HFFc6 (cell line): ENCODE measurements at regions not wholly inside any gene's neighbourhood (a gene's known extent, or its start where the extent isn't known, plus 50 kb on each side); places are given as distances from the start of the nearest gene placed in this dataset.

Experiments used
- DNase-seq: peaks from one replicate; pipeline ENCODE4 v3.0.0-alpha.2; 2018
- H3K27ac Mint-ChIP-seq: 2 replicates; pipeline ENCODE4 v1.8.0; 2020; ENCODE audit warnings: mild to moderate bottlenecking, mixed read lengths
- H3K27me3 Mint-ChIP-seq: 2 replicates; pipeline ENCODE4 v1.8.0; 2021; ENCODE audit warnings: mild to moderate bottlenecking, moderate library complexity, mixed read lengths; ENCODE audit not compliant: insufficient read depth
- H3K36me3 Mint-ChIP-seq: 2 replicates; pipeline ENCODE4 v1.8.0; 2021; ENCODE audit warnings: low read depth, mixed read lengths
- H3K4me1 Mint-ChIP-seq: 2 replicates; pipeline ENCODE4 v1.8.0; 2020; ENCODE audit warnings: low read depth, mixed read lengths
- H3K4me3 Mint-ChIP-seq: 2 replicates; pipeline ENCODE4 v1.8.0; 2020; ENCODE audit warnings: mild to moderate bottlenecking, moderate library complexity, mixed read lengths
- H3K9me3 Mint-ChIP-seq: 2 replicates; pipeline ENCODE4 v1.8.0; 2020; ENCODE audit warnings: mild to moderate bottlenecking, mixed read lengths
- CTCF ChIP-seq: fragments of 200-600 bp; sonication (generic); IDR thresholded peaks from 2 replicates; pipeline ENCODE4 v1.5.0; 2021; ENCODE audit warnings: antibody characterized with exemption, mild to moderate bottlenecking

GRCh38 chr21:35510957-35511695, 462.0 kb upstream of the RUNX1 start:
- TF ChIP-seq CTCF = no peak
- H3K4me3 Mint-ChIP-seq = peak overlapping the region; percentile 20

GRCh38 chr21:35510294-35510693, 461.2 kb upstream of the RUNX1 start:
- no peaks in the 10 kb centered on the region for H3K9me3 Mint-ChIP-seq
- H3K27me3 Mint-ChIP-seq = no peaks in the 10 kb centered on the region; the same call in 1 of the 2 replicates
- no peaks in the 10 kb centered on the region for H3K36me3 Mint-ChIP-seq
- no peak for DNase-seq
- no peak overlapping the region for H3K4me3 Mint-ChIP-seq
- no peak for TF ChIP-seq CTCF
- H3K27ac Mint-ChIP-seq = peak overlapping the region; percentile 75
- H3K4me1 Mint-ChIP-seq = peaks cover 69% of the 10 kb centered on the region

More at GRCh38 chr21:35510957-35511695, 462.0 kb upstream of the RUNX1 start:
- peak; percentile 41 for DNase-seq
- no peaks in the 10 kb centered on the region for H3K36me3 Mint-ChIP-seq
- H3K27me3 Mint-ChIP-seq = no peaks in the 10 kb centered on the region; the same call in 1 of the 2 replicates
- H3K4me1 Mint-ChIP-seq = peaks cover 69% of the 10 kb centered on the region
- H3K9me3 Mint-ChIP-seq = no peaks in the 10 kb centered on the region
- H3K27ac Mint-ChIP-seq = peak overlapping the region; percentile 75

DNA sequence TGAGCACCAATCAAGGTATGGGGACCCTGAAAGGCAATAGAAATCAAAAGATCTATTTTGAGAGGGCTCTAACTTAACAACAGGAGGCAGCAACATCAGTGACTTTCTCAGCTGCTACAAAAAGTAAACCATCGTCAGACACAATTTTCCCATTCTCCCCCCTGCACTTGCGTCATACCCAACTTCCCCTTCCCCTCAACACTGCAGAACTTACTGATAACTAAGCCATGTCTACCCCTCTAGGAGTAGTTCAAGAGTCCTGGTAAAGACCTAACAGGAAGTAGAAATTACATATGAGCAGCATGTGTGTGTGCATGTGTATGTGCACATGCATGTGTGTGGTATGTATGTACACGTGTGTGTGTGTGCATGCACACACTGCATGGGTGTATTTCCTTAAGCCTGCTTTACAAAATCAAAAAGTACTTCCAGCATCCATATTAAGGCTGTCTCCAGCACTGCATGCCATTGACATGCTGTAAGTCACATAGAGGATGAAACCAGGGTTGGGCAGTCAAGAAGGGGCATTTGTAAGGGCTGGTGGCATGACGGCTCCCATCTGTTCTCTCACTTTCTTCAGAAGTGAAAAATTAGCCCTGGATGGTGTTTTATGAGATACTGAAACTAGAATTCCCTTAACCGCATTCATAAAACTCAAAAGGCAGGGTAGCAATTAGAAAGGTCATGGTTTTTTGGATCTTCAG, 460.1 kb upstream of the RUNX1 start:
- no peaks in the 10 kb centered on the region for H3K36me3 Mint-ChIP-seq
- no peaks in the 10 kb centered on the region for H3K9me3 Mint-ChIP-seq
- H3K4me1 Mint-ChIP-seq = peaks cover 74% of the 10 kb centered on the region
- TF ChIP-seq CTCF = no peak
- H3K27me3 Mint-ChIP-seq = no peaks in the 10 kb centered on the region; the same call in 1 of the 2 replicates
- no peak for DNase-seq
- H3K27ac Mint-ChIP-seq = peak overlapping the region; percentile 39
- H3K4me3 Mint-ChIP-seq = no peak overlapping the region

GRCh38 chr21:35508139-35508888, 459.2 kb upstream of the RUNX1 start:
- Mint-ChIP-seq H3K36me3 (no peaks in the 10 kb centered on the region), H3K9me3 (no peaks in the 10 kb centered on the region), H3K4me3 (no peak overlapping the region), H3K4me1 (peaks cover 74% of the 10 kb centered on the region), H3K27ac (peak overlapping the region; percentile 39), H3K27me3 (no peaks in the 10 kb centered on the region; the same call in 1 of the 2 replicates)
- DNase-seq = peak; percentile 93
- TF ChIP-seq CTCF = peak; percentile 82

DNA sequence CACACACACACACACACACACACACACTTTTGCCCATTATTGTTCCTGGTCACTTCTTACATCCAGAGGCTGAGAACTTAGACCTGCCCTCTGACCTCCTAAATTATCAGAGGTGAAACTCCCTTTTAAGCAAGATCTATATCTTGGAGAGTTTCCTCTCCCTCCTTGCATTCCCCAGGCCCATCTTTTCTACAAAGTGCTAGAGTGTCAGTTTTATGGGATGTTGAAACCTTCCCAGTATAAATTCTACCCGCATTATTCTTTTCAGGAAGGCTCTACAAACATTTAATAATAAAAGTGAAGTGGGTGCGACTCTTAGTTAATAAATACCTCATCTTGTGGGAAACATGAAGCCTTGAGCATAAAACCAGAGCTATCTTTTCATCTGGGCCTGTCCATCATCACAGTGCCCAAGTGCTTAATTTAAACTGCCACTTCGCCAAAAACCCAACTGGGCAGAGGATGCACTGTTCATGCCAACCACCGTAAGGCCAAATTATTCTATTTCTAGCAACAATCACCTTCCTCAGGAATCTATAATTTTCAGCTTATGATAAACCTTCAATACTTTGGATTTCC, 458.2 kb upstream of the RUNX1 start:
- no peak overlapping the region for H3K27ac Mint-ChIP-seq
- H3K4me3 Mint-ChIP-seq = no peak overlapping the region
- no peak for DNase-seq
- peaks cover 70% of the 10 kb centered on the region for H3K4me1 Mint-ChIP-seq
- H3K27me3 Mint-ChIP-seq = no peaks in the 10 kb centered on the region; the same call in 1 of the 2 replicates
- H3K9me3 Mint-ChIP-seq = no peaks in the 10 kb centered on the region
- no peak for TF ChIP-seq CTCF
- H3K36me3 Mint-ChIP-seq = no peaks in the 10 kb centered on the region
